ENCODE measurements at regions not wholly inside any gene's neighbourhood (a gene's known extent, or its start where the extent isn't known, plus 50 kb on each side); places are given as distances from the start of the nearest gene placed in this dataset.

GRCh38 chr9:134552349-134552990 is 89.1 kb upstream of the COL5A1 start:
- Histone ChIP-seq H3K4me3 (ENCODE audit: low read depth, low read length) (no peak overlapping the region), H3K27ac (peak overlapping the region; percentile 68), H3K27me3 (replicated peaks) (no peaks in the 10 kb centered on the region), H3K36me3 (replicated peaks) (no peaks in the 10 kb centered on the region)
- TF ChIP-seq CTCF (IDR thresholded peaks at IDR 0.05; ENCODE audit: low read depth, low read length, missing control alignments): no peak
- in situ Hi-C loops (cut with HindIII; ENCODE audit: low pct_ligation_motif_present, low sequenced_read_pairs): loop anchor here (25.0 kb wide), 1 partner anchor 90 kb away; no protein-coding TSS in a partner anchor
- DNase-seq: no peak

- H3K4me3 ChIP-seq (ENCODE audit: low read depth, low read length): no peak overlapping the region
- H3K27ac ChIP-seq: no peak overlapping the region
- H3K36me3 ChIP-seq (replicated peaks): no peaks in the 10 kb centered on the region
- in situ Hi-C loops (cut with HindIII; ENCODE audit: low pct_ligation_motif_present, low sequenced_read_pairs): loop anchor here (25.0 kb wide), 1 partner anchor 91 kb away; no protein-coding TSS in a partner anchor
- H3K27me3 ChIP-seq (replicated peaks): no peaks in the 10 kb centered on the region
- DNase-seq: no peak
- TF ChIP-seq CTCF (IDR thresholded peaks at IDR 0.05; ENCODE audit: low read depth, low read length, missing control alignments): no peak
Observed at GRCh38 chr9:134553061-134553891, 88.3 kb upstream of the COL5A1 start.

- no peak for DNase-seq
- no peak for TF ChIP-seq CTCF (IDR thresholded peaks at IDR 0.05; ENCODE audit: low read depth, low read length, missing control alignments)
- in situ Hi-C loops (cut with HindIII; ENCODE audit: low pct_ligation_motif_present, low sequenced_read_pairs): loop anchor here (25.0 kb wide), 1 partner anchor 92 kb away; no protein-coding TSS in a partner anchor
- no peak overlapping the region for H3K4me3 ChIP-seq (ENCODE audit: low read depth, low read length)
- H3K27ac ChIP-seq: no peak overlapping the region
- no peaks in the 10 kb centered on the region for H3K27me3 ChIP-seq (replicated peaks)
- no peaks in the 10 kb centered on the region for H3K36me3 ChIP-seq (replicated peaks)
Observed at GRCh38 chr9:134553996-134554372, 87.6 kb upstream of the COL5A1 start.

- Histone ChIP-seq H3K27me3 (replicated peaks) (no peaks in the 10 kb centered on the region), H3K4me3 (ENCODE audit: low read depth, low read length) (no peak overlapping the region), H3K27ac (no peak overlapping the region), H3K36me3 (replicated peaks) (no peaks in the 10 kb centered on the region)
- no peak for DNase-seq
- TF ChIP-seq CTCF (IDR thresholded peaks at IDR 0.05; ENCODE audit: low read depth, low read length, missing control alignments): no peak
- in situ Hi-C loops (cut with HindIII; ENCODE audit: low pct_ligation_motif_present, low sequenced_read_pairs): loop anchor here (25.0 kb wide), 1 partner anchor 92 kb away; no protein-coding TSS in a partner anchor
Observed at GRCh38 chr9:134554373-134555093, 87.1 kb upstream of the COL5A1 start.

GRCh38 chr9:134555094-134555650 is 86.4 kb upstream of the COL5A1 start:
- TF ChIP-seq CTCF (IDR thresholded peaks at IDR 0.05; ENCODE audit: low read depth, low read length, missing control alignments): no peak
- Histone ChIP-seq H3K4me3 (ENCODE audit: low read depth, low read length) (no peak overlapping the region), H3K27ac (no peak overlapping the region), H3K27me3 (replicated peaks) (no peaks in the 10 kb centered on the region), H3K36me3 (replicated peaks) (no peaks in the 10 kb centered on the region)
- no peak for DNase-seq
- in situ Hi-C loops (cut with HindIII; ENCODE audit: low pct_ligation_motif_present, low sequenced_read_pairs): loop anchor here (25.0 kb wide), 1 partner anchor 93 kb away; no protein-coding TSS in a partner anchor

Data from brain microvascular endothelial cell (primary cell).